OCI-LY3 (cell line): ENCODE measurements at regions not wholly inside any gene's neighbourhood (a gene's known extent, or its start where the extent isn't known, plus 50 kb on each side); places are given as distances from the start of the nearest gene placed in this dataset.

ENCODE experiments used
- H2AFZ ChIP-seq: fragments of 200-600, 300-600 bp; shearing (Covaris generic); 2 replicates; pipeline ENCODE4 v1.6.0; 2014; ENCODE audit warnings: antibody characterized with exemption, low read depth, low read length
- H3K27ac ChIP-seq: fragments of 200-600, 300-600 bp; sonication (generic); 2 replicates; pipeline ENCODE4 v1.5.1; 2014; ENCODE audit warnings: mild to moderate bottlenecking, low read length, moderate library complexity, mixed read lengths
- H3K27me3 ChIP-seq: fragments of 200-600, 300-600 bp; sonication (generic); 2 replicates; pipeline ENCODE4 v1.6.1; 2014; ENCODE audit warnings: low read depth, low read length, mixed read lengths
- H3K36me3 ChIP-seq: fragments of 200-600, 300-600 bp; sonication (generic); replicated peaks from 2 replicates; pipeline ENCODE3; 2014; ENCODE audit warnings: low read depth, low read length, mixed read lengths
- H3K4me1 ChIP-seq: fragments of 300-600, 200-600 bp; sonication (generic); 2 replicates; pipeline ENCODE4 v1.6.1; 2014; ENCODE audit warnings: low read length, mixed read lengths
- H3K4me2 ChIP-seq: fragments of 200-600, 300-600 bp; sonication (generic); 2 replicates; pipeline ENCODE4 v1.6.1; 2014; ENCODE audit warnings: low read length, mixed read lengths
- H3K4me3 ChIP-seq: fragments of 300-600, 200-600 bp; sonication (generic); 2 replicates; pipeline ENCODE4 v1.5.1; 2014; ENCODE audit warnings: antibody characterized with exemption, mild to moderate bottlenecking, low read length, moderate library complexity
- H3K79me2 ChIP-seq: fragments of 300-600, 200-600 bp; shearing (Covaris generic); 2 replicates; pipeline ENCODE4 v1.6.1; 2014; ENCODE audit warnings: mild to moderate bottlenecking, low read length, mixed read lengths
- H3K9ac ChIP-seq: fragments of 300-600, 200-600 bp; shearing (Covaris generic); 2 replicates; pipeline ENCODE4 v1.6.0; 2014; ENCODE audit warnings: mild to moderate bottlenecking, low read length, moderate library complexity
- H3K9me3 ChIP-seq: fragments of 200-600, 300-600 bp; shearing (Covaris generic); 2 replicates; pipeline ENCODE4 v1.6.1; 2014; ENCODE audit warnings: low read length, mixed read lengths; ENCODE audit not compliant: insufficient read depth
- H4K20me1 ChIP-seq: fragments of 200-600, 300-600 bp; sonication (generic); 2 replicates; pipeline ENCODE4 v1.6.1; 2016; ENCODE audit warnings: low read length, mixed read lengths; ENCODE audit not compliant: insufficient read depth
- EZH2phosphoT487 ChIP-seq: fragments of 200-600 bp; shearing (Covaris generic); IDR thresholded peaks from 2 replicates; pipeline ENCODE4 v1.6.1; 2018; ENCODE audit warnings: antibody characterized with exemption, mixed run types, low read depth
- TF ChIP-seq, protein P1 (sequence below): fragments of 200-600, 300-600 bp; sonication (generic); IDR thresholded peaks from 2 replicates; pipeline ENCODE4 v1.5.1; 2014; ENCODE audit warnings: antibody characterized with exemption, low read length, low read depth

DNA sequence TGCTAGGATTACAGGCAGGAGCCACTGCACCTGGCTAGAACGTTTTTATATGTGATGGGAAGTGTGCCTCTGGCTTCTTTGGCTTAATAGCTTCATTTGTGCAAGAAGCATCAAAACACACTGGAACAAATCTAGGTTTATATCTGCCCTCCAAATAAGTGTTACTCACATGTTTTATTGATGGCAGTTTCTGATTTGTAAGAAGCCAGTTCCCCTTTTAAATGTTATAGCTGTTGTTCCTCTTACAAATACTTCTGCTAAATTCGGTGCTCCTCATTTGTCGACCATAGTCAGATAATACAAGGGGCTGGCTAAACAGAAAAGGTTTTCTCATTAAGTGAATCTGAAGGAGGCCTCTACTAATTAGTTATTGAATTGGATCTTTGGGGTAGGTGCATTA lies 307.1 kb upstream of the SEMA6D start:
- no peaks in the 10 kb centered on the region for H3K9me3 ChIP-seq
- no peak overlapping the region for H3K4me2 ChIP-seq
- no peaks in the 10 kb centered on the region for H3K79me2 ChIP-seq
- no peak overlapping the region for H3K27ac ChIP-seq
- no peaks in the 10 kb centered on the region for H3K4me1 ChIP-seq
- no peaks in the 10 kb centered on the region for H3K36me3 ChIP-seq
- TF ChIP-seq, protein P1, sequence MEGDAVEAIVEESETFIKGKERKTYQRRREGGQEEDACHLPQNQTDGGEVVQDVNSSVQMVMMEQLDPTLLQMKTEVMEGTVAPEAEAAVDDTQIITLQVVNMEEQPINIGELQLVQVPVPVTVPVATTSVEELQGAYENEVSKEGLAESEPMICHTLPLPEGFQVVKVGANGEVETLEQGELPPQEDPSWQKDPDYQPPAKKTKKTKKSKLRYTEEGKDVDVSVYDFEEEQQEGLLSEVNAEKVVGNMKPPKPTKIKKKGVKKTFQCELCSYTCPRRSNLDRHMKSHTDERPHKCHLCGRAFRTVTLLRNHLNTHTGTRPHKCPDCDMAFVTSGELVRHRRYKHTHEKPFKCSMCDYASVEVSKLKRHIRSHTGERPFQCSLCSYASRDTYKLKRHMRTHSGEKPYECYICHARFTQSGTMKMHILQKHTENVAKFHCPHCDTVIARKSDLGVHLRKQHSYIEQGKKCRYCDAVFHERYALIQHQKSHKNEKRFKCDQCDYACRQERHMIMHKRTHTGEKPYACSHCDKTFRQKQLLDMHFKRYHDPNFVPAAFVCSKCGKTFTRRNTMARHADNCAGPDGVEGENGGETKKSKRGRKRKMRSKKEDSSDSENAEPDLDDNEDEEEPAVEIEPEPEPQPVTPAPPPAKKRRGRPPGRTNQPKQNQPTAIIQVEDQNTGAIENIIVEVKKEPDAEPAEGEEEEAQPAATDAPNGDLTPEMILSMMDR, result no peak
- no peak for TF ChIP-seq EZH2phosphoT487
- H3K9ac ChIP-seq, result no peak overlapping the region
- H4K20me1 ChIP-seq, result no peaks in the 10 kb centered on the region
- H3K27me3 ChIP-seq, result no peaks in the 10 kb centered on the region
- H3K4me3 ChIP-seq, result no peak overlapping the region
- no peak overlapping the region for H2AFZ ChIP-seq

GRCh38 chr15:47411733-47412132 lies 305.6 kb upstream of the SEMA6D start:
- Histone ChIP-seq H3K9ac (no peak overlapping the region), H3K4me2 (no peak overlapping the region), H3K36me3 (no peaks in the 10 kb centered on the region), H4K20me1 (no peaks in the 10 kb centered on the region), H3K4me1 (no peaks in the 10 kb centered on the region), H3K27me3 (no peaks in the 10 kb centered on the region), H3K27ac (no peak overlapping the region), H3K4me3 (no peak overlapping the region), H3K79me2 (no peaks in the 10 kb centered on the region), H2AFZ (no peak overlapping the region), H3K9me3 (no peaks in the 10 kb centered on the region)
- TF ChIP-seq EZH2phosphoT487, result no peak
- TF ChIP-seq, protein P1, result no peak

GRCh38 chr15:47412136-47412535 lies 305.2 kb upstream of the SEMA6D start:
- no peaks in the 10 kb centered on the region for H3K4me1 ChIP-seq
- H3K79me2 ChIP-seq, result no peaks in the 10 kb centered on the region
- no peak overlapping the region for H2AFZ ChIP-seq
- no peak overlapping the region for H3K27ac ChIP-seq
- TF ChIP-seq, protein P1, result no peak
- TF ChIP-seq EZH2phosphoT487, result no peak
- H3K36me3 ChIP-seq, result no peaks in the 10 kb centered on the region
- no peak overlapping the region for H3K4me2 ChIP-seq
- no peak overlapping the region for H3K9ac ChIP-seq
- no peaks in the 10 kb centered on the region for H4K20me1 ChIP-seq
- no peaks in the 10 kb centered on the region for H3K9me3 ChIP-seq
- no peaks in the 10 kb centered on the region for H3K27me3 ChIP-seq
- H3K4me3 ChIP-seq, result no peak overlapping the region

DNA sequence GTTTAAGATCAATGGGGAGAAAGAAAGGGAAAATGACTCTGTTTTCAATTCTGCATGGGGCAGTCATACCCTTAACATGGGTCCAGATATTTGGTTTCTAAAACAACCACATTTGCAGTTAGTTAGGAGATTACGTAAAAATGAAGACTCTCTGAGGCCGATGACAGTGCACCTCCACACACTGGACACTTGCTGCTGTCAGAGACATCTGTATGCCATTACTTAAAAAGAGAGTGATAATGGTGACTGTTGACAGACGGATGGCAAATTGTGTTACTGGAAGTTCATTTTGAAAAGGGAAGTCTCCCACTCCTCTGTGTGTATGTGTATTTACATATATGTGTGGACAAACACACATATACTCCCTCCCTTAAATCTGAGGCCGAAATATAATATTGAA lies 304.5 kb upstream of the SEMA6D start:
- Histone ChIP-seq H3K9me3 (no peaks in the 10 kb centered on the region), H3K4me3 (no peak overlapping the region), H3K27me3 (no peaks in the 10 kb centered on the region), H3K4me2 (no peak overlapping the region), H3K27ac (no peak overlapping the region), H4K20me1 (no peaks in the 10 kb centered on the region), H3K9ac (no peak overlapping the region), H3K79me2 (no peaks in the 10 kb centered on the region), H2AFZ (no peak overlapping the region), H3K4me1 (no peaks in the 10 kb centered on the region), H3K36me3 (no peaks in the 10 kb centered on the region)
- TF ChIP-seq, protein P1, result no peak
- TF ChIP-seq EZH2phosphoT487, result no peak
